HFF-Myc (cell line): ENCODE measurements at regions not wholly inside any gene's neighbourhood (a gene's known extent, or its start where the extent isn't known, plus 50 kb on each side); places are given as distances from the start of the nearest gene placed in this dataset.

Experiments
- DNase-seq: peaks from one replicate; pipeline ENCODE4 v3.0.0-alpha.2; 2011; ENCODE audit warnings: low read depth; ENCODE audit errors: extremely low read depth
- H3K4me3 ChIP-seq: replicated peaks from 2 replicates; pipeline ENCODE4 v1.5.1; 2011; ENCODE audit warnings: low read depth, mild to moderate bottlenecking, control low read depth, low read length
- CTCF ChIP-seq: IDR thresholded peaks from 2 replicates; pipeline ENCODE4 v1.5.1; 2012; ENCODE audit warnings: mild to moderate bottlenecking, low read depth, low read length, control low read depth; ENCODE audit errors: missing control alignments

GRCh38 chr3:174346571-174346970, 512.6 kb upstream of the NAALADL2 start:
- no peak overlapping the region for H3K4me3 ChIP-seq
- DNase-seq: no peak
- no peak for TF ChIP-seq CTCF

GRCh38 chr3:174347474-174348138, 511.5 kb upstream of the NAALADL2 start:
- TF ChIP-seq CTCF: no peak
- DNase-seq: no peak
- H3K4me3 ChIP-seq: no peak overlapping the region

GRCh38 chr3:174352227-174352626, 506.9 kb upstream of the NAALADL2 start:
- no peak for TF ChIP-seq CTCF
- no peak for DNase-seq
- no peak overlapping the region for H3K4me3 ChIP-seq

GRCh38 chr3:174355505-174355904, 503.6 kb upstream of the NAALADL2 start:
- DNase-seq: no peak
- TF ChIP-seq CTCF: no peak
- H3K4me3 ChIP-seq: no peak overlapping the region

- no peak for TF ChIP-seq CTCF
- no peak overlapping the region for H3K4me3 ChIP-seq
- DNase-seq: no peak
These were observed 502.5 kb upstream of the NAALADL2 start for GRCh38 chr3:174356596-174356995.

GRCh38 chr3:174358252-174358651, 500.9 kb upstream of the NAALADL2 start:
- TF ChIP-seq CTCF: no peak
- H3K4me3 ChIP-seq: no peak overlapping the region
- DNase-seq: no peak

- DNase-seq: no peak
- no peak overlapping the region for H3K4me3 ChIP-seq
- no peak for TF ChIP-seq CTCF
These were observed 496.6 kb upstream of the NAALADL2 start for GRCh38 chr3:174362556-174362955.
